Gastroesophageal sphincter (tissue), 3 donors: ENCODE measurements at regions not wholly inside any gene's neighbourhood (a gene's known extent, or its start where the extent isn't known, plus 50 kb on each side); places are given as distances from the start of the nearest gene placed in this dataset.

Experiments
- CTCF ChIP-seq, 4 experiments: fragments of 200-600 bp in 2 of 4; fragments of 450-650 bp in 2 of 4; sonication (generic) in 1 of 4; IDR thresholded peaks; one replicate each; pipeline ENCODE4 v1.5.1; 2017 to 2019; ENCODE audit warnings: antibody characterized with exemption in 4 of 4, mild to moderate bottlenecking in 2 of 4, moderate library complexity in 2 of 4
- POLR2A ChIP-seq, 2 donors: fragments of 450-650 bp; IDR thresholded peaks; one replicate each; pipeline ENCODE4 v1.6.1; 2017; ENCODE audit warnings: antibody characterized with exemption in 2 of 2, mild to moderate bottlenecking in 2 of 2, moderate library complexity in 1 of 2

GRCh38 chr6:115358616-115359015 lies 702.1 kb downstream of the FRK start:
- TF ChIP-seq POLR2A (IDR thresholded peaks at IDR 0.05) (no peak), CTCF (IDR thresholded peaks at IDR 0.05) (no peak)
